Omental fat pad (tissue), 3 donors: ENCODE measurements at regions not wholly inside any gene's neighbourhood (a gene's known extent, or its start where the extent isn't known, plus 50 kb on each side); places are given as distances from the start of the nearest gene placed in this dataset.

Source experiments
- ATAC-seq: fragments of 150-250 bp; one replicate; pipeline ENCODE4 v1.9.1; 2016; ENCODE audit warnings: mild to moderate bottlenecking, moderate library complexity; ENCODE audit not compliant: low FRiP score
- DNase-seq: peaks from one replicate; pipeline ENCODE4 v3.0.0-alpha.2; 2019; ENCODE audit warnings: low spot score
- TF ChIP-seq, protein P1 (sequence below), 3 donors: fragments of 450-650 bp; IDR thresholded peaks; one replicate each; pipeline ENCODE4 v1.5.1; 2016 to 2017; ENCODE audit warnings: antibody characterized with exemption in 3 of 3, mild to moderate bottlenecking in 3 of 3, moderate library complexity in 2 of 3

DNA sequence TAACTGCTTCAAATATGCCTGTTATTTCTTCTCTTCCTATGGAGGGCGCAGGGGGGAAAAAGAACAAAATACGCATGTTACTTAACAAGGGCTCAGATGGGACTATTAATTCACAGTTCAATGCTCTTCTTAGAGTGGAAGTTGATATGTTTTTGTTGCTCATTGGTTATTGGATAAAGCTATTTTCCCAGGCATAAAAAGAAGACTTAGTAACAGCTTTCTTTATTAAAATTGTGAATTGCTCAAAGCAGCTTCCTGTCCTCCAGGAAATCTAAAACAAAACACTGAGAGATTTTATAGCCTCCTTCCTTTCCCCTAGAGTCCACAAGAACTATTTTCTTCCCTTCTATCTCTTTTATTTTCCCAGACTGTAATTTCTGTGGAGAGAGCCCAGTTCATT lies 180.8 kb downstream of the SH3BP4 start:
- DNase-seq = no peak
- TF ChIP-seq, protein P1, sequence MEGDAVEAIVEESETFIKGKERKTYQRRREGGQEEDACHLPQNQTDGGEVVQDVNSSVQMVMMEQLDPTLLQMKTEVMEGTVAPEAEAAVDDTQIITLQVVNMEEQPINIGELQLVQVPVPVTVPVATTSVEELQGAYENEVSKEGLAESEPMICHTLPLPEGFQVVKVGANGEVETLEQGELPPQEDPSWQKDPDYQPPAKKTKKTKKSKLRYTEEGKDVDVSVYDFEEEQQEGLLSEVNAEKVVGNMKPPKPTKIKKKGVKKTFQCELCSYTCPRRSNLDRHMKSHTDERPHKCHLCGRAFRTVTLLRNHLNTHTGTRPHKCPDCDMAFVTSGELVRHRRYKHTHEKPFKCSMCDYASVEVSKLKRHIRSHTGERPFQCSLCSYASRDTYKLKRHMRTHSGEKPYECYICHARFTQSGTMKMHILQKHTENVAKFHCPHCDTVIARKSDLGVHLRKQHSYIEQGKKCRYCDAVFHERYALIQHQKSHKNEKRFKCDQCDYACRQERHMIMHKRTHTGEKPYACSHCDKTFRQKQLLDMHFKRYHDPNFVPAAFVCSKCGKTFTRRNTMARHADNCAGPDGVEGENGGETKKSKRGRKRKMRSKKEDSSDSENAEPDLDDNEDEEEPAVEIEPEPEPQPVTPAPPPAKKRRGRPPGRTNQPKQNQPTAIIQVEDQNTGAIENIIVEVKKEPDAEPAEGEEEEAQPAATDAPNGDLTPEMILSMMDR (IDR thresholded peaks at IDR 0.05) = no peak
- no peak for ATAC-seq

DNA sequence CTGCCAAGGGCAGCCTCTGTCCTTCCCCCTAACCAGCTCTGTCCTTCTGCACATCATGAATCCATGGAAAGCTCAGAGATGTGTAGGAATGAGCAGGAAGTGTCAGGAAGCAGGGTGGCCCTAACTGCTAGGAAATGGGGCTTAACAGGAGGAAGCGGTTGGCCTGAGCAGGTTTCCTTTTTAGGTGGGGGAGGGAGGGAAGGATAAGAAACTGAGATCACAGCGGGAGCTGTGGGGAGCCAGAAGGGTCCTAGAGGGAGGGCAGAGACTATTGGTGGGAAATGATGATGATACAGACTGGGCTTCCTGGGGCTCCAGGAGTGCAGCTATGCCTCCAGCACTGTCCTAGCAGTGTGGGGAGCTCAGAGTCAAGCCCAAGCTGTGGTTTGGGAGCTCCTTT lies 182.0 kb downstream of the SH3BP4 start:
- no peak for ATAC-seq
- DNase-seq = no peak
- TF ChIP-seq, protein P1 (IDR thresholded peaks at IDR 0.05) = no peak

DNA sequence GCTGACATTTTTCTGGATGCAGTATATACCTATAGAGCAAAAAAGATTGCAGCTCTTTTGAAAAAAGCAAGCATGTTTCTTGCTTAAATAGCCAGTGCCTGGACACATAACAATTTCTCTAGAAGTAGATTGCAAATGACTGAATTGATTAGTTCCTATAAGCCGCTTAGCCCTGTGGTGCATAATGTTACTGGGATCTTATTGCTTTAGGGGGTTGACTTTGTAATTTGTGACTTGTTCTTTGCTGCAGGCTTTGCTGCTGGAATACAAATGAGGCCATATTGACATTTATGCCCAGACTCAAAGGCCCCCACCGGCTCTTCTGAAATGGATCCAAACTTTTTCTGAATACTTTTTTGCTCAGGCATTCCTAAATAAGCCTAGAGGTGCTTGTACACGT lies 182.6 kb downstream of the SH3BP4 start:
- TF ChIP-seq, protein P1 (IDR thresholded peaks at IDR 0.05) = no peak
- DNase-seq = no peak
- ATAC-seq = no peak

DNA sequence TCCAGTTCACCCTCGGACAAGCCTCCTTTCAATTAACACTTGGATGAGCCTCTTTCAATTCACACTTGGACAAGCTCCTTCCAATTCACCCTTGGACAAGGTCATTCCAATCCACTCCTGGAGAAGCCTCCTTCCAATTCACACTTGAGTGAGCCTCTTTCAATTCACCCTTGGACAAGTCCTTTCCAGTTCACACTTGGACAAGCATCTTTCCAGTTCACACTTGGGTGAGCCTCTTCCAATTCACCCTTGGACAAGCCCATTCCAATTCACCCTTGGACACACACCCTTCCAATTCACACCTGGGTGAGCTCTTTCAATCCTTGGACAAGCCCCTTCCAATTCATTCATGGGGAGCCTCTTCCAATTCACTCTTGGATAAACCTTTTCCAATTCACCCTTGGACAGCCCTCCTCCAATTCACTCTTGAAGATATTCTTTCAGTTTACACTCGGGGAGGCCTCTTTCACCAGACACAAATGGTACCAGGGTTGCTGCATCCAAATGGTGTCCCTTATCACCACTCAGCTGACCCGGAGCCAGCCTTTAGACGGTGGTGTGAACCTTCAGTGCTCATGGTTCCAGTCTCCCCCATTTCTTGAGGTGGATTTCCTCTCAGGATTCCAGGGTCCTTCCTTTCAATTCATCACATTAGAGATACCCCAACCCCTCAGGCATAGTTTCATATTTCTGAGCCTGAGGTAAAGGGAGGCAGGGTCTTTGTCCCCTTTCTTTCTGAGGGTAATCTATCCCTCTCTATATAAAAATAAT lies 183.6 kb downstream of the SH3BP4 start:
- no peak for DNase-seq
- no peak for ATAC-seq
- TF ChIP-seq, protein P1 (IDR thresholded peaks at IDR 0.05) = no peak

DNA sequence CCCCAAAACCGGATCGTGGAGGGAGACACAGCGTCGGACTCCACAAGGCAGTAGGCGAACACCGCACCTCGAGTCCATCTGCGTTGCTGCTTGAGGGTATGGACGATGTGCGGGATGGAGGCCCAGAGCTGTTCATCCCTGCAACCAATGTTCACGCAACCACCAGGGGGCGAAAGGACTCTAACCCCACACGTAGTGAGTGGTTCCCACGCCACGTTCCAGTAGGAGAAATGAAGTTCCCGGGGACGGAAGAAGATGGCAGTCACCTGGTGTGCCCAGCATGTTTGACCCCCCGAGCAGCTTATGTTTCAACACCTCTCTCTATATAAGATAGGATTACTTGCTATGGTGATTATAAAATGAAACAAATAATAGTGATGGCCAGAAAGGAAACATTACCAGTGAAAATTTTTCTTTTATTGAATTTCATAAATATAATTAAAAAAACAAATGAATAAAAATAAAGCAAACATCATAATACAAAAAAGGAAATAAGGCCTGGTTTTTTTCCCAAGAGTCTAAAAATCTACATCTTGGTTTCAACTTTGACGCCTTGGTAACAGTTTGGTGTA lies 184.3 kb downstream of the SH3BP4 start:
- DNase-seq = peak; percentile 85
- ATAC-seq = peak; percentile 72
- TF ChIP-seq, protein P1 (IDR thresholded peaks at IDR 0.05) = no peak

DNA sequence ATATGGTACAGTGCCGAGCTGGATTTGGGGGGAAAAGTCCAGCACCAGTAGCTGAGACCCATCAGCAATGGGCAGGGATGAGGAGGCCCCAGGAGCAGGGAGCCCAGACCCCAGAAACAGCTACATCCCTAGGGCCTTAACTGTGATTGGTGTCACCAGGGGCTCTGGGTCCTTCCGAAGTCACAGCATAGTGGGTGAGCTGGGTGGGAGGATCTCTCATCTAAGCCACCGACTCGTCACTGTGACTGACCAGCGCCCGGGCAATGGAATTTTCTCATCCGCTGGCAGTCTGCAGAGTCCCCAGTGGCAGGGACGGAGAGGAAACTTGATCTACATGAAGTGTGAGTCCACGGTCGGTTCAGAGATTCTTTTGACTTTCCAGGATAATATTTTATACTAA lies 186.5 kb downstream of the SH3BP4 start:
- no peak for DNase-seq
- TF ChIP-seq, protein P1 (IDR thresholded peaks at IDR 0.05) = no peak
- ATAC-seq = no peak
